Left ventricle myocardium inferior (tissue), 1 donor: ENCODE measurements at regions not wholly inside any gene's neighbourhood (a gene's known extent, or its start where the extent isn't known, plus 50 kb on each side); places are given as distances from the start of the nearest gene placed in this dataset.

ENCODE experiments used
- DNase-seq: peaks from one replicate; pipeline ENCODE4 v3.0.0-alpha.2; 2020
- H3K27ac ChIP-seq: fragments of 200-600 bp; replicated peaks from 2 replicates; pipeline ENCODE4 v1.8.0; 2021
- H3K27me3 ChIP-seq: fragments of 200-600 bp; 2 replicates; pipeline ENCODE4 v1.8.0; 2021; ENCODE audit warnings: low read depth
- H3K36me3 ChIP-seq: fragments of 200-600 bp; 2 replicates; pipeline ENCODE4 v1.8.0; 2021
- H3K4me1 ChIP-seq: fragments of 200-600 bp; 2 replicates; pipeline ENCODE4 v1.8.0; 2021
- H3K4me3 ChIP-seq: fragments of 200-600 bp; 2 replicates; pipeline ENCODE4 v1.8.0; 2021; ENCODE audit warnings: mild to moderate bottlenecking, moderate library complexity
- H3K9me3 ChIP-seq: fragments of 200-600 bp; replicated peaks from 2 replicates; pipeline ENCODE4 v1.8.0; 2021
- intact Hi-C: fragments of 100-400 bp; cut with micrococcal nuclease; formaldehyde crosslinking; loops from one replicate; pipeline ENCODE4 v1.11.0; 2022
- TF ChIP-seq, protein P1 (sequence below): fragments of 200-600 bp; IDR thresholded peaks from 2 replicates; pipeline ENCODE4 v1.8.0; 2021; ENCODE audit warnings: antibody characterized with exemption, mild to moderate bottlenecking, borderline replicate concordance
- donor health status: DM: no; HTN: yes; CAD: no; lungs with severe emphysema.

DNA sequence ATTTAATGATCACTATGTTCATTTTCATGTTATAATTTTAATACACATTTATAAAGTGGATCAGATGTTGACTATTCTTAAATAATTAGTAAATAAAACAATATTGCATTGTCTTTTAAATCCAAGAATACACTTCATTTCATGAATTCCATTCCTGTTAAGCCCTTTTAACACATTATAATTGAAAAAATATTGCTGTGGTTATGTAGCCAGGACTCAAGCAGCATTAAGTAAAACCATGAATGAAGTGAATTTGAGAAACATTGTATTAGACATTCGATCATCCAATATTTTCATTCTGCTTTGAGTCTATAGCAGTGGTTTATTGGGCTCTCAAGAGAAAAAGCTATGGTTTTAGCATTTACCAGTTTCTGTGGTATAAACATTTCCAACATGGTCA is 94.2 kb upstream of the RAPGEF2 start:
- TF ChIP-seq, protein P1, sequence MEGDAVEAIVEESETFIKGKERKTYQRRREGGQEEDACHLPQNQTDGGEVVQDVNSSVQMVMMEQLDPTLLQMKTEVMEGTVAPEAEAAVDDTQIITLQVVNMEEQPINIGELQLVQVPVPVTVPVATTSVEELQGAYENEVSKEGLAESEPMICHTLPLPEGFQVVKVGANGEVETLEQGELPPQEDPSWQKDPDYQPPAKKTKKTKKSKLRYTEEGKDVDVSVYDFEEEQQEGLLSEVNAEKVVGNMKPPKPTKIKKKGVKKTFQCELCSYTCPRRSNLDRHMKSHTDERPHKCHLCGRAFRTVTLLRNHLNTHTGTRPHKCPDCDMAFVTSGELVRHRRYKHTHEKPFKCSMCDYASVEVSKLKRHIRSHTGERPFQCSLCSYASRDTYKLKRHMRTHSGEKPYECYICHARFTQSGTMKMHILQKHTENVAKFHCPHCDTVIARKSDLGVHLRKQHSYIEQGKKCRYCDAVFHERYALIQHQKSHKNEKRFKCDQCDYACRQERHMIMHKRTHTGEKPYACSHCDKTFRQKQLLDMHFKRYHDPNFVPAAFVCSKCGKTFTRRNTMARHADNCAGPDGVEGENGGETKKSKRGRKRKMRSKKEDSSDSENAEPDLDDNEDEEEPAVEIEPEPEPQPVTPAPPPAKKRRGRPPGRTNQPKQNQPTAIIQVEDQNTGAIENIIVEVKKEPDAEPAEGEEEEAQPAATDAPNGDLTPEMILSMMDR, result no peak

DNA sequence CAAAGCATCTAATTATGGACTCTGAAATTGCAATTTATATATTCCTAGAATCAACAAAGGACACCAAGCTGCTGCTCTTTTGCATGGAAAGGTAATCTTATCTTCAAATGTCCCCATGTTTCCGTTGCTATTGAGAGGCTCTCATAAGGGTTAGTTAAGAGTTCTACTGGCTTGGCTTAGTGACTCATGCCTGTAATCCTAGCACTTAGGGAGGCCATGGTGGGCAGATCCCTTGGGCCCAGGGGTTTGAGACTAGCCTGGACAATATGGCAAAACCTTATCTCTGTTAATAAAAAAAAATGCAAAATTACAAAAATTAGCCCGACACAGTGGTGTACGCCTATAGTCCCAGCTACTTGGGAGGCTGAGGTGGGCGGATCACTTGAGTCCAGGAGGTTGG is 93.4 kb upstream of the RAPGEF2 start:
- TF ChIP-seq, protein P1, result no peak
- peaks cover 18% of the 10 kb centered on the region for H3K4me1 ChIP-seq
- no peak for DNase-seq
- no peaks in the 10 kb centered on the region for H3K9me3 ChIP-seq
- no peaks in the 10 kb centered on the region for H3K36me3 ChIP-seq
- H3K27ac ChIP-seq, result no peak overlapping the region
- intact Hi-C loops, result no loop called here
- H3K27me3 ChIP-seq, result no peaks in the 10 kb centered on the region
- H3K4me3 ChIP-seq, result no peak overlapping the region

More for the DNA sequence above, 94.2 kb upstream of the RAPGEF2 start:
- Histone ChIP-seq H3K27ac (no peak overlapping the region), H3K27me3 (no peaks in the 10 kb centered on the region), H3K9me3 (no peaks in the 10 kb centered on the region), H3K36me3 (no peaks in the 10 kb centered on the region), H3K4me1 (peaks cover 21% of the 10 kb centered on the region), H3K4me3 (no peak overlapping the region)
- intact Hi-C loops, result no loop called here
- DNase-seq, result no peak

DNA sequence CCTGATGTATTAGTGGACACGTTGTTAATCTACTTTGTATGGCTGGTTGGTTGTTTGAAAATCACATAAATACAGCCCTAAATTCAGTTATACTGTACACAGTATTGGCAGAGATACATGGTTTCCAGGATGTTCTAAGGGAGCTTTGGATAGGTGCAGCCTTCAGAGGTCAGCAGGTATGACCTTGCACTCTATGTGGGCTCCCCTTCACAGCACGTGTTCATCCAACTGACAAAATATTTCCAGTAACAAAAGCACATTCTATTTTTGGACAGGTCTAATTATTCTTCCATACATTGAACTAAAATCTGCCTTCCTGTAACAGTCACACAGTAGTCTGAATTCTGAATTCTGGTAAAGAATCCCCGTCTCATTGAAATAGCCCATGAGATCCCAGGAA is 92.8 kb upstream of the RAPGEF2 start:
- TF ChIP-seq, protein P1, result no peak
- peak overlapping the region; percentile 51 for H3K27ac ChIP-seq
- peaks cover 18% of the 10 kb centered on the region for H3K4me1 ChIP-seq
- intact Hi-C loops, result no loop called here
- no peak overlapping the region for H3K4me3 ChIP-seq
- H3K36me3 ChIP-seq, result no peaks in the 10 kb centered on the region
- H3K27me3 ChIP-seq, result no peaks in the 10 kb centered on the region
- H3K9me3 ChIP-seq, result no peaks in the 10 kb centered on the region
- no peak for DNase-seq

DNA sequence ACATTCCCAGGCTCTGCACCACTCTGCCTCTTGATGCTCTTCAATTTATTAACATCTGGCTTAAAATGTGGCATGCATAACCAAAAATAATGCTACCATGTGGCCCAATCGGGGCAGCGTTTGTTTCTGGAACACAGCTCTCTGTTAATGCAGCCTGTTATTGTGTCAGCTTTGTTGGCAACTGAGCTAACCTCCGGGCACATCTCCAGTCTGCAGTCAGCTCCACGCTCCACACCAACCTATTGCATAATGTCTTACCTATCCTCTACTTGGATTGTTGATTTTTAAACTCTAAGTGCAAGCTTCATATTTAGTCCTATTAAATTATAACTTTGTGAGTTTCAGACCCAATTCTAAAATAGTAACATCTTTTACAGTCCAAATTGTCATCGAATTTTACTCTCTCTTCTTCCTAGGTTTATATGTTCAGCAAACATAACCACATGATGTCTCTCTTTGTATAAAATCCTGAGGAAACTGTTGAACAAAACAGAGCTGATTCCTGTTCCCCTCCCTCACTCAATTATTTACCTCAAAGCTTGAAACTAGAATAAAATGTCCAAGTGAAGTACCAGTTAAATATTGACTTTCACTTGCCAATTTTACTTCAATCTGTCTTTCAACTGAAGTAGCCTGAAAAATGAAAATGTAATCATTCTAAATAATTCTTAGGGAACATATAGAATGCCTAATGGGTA is 92.2 kb upstream of the RAPGEF2 start:
- Histone ChIP-seq H3K27ac (peak overlapping the region; percentile 51), H3K4me3 (no peak overlapping the region), H3K36me3 (no peaks in the 10 kb centered on the region), H3K27me3 (no peaks in the 10 kb centered on the region), H3K9me3 (no peaks in the 10 kb centered on the region), H3K4me1 (peaks cover 18% of the 10 kb centered on the region)
- peak; percentile 66 for DNase-seq
- intact Hi-C loops, result no loop called here
- TF ChIP-seq, protein P1, result no peak

DNA sequence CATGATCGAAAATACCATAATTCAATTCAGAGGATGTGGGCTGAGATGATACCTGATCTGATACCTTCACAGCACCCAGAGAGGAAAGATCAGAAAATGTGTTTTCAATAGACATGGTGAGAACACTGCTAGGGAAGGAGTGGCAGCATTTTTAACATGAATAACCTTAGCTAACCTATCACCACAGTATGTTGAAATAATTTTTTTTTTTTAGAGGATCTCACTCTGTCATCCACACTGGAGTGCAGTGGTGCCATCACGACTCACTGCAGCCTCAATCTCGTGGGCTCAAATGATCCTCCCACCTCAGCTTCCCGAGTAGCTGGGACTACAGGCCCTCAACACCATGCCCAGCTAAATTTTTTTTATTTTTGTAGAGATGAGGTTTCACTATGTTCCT is 90.5 kb upstream of the RAPGEF2 start:
- no peak for DNase-seq
- Histone ChIP-seq H3K4me1 (peaks cover 18% of the 10 kb centered on the region), H3K27ac (no peak overlapping the region), H3K9me3 (no peaks in the 10 kb centered on the region), H3K4me3 (no peak overlapping the region), H3K27me3 (no peaks in the 10 kb centered on the region), H3K36me3 (no peaks in the 10 kb centered on the region)
- TF ChIP-seq, protein P1, result no peak
- intact Hi-C loops, result no loop called here
